Activated CD4-positive, alpha-beta T cell treated with anti-CD3 and anti-CD28 coated beads, Interleukin-2, amount 50 U/mL, for 48 hours (primary cell): ENCODE measurements at regions not wholly inside any gene's neighbourhood (a gene's known extent, or its start where the extent isn't known, plus 50 kb on each side); places are given as distances from the start of the nearest gene placed in this dataset.

ENCODE experiments used
- DNase-seq, 2 experiments: peaks; one replicate each; pipeline ENCODE4 v3.0.0-alpha.2; 2020

DNA sequence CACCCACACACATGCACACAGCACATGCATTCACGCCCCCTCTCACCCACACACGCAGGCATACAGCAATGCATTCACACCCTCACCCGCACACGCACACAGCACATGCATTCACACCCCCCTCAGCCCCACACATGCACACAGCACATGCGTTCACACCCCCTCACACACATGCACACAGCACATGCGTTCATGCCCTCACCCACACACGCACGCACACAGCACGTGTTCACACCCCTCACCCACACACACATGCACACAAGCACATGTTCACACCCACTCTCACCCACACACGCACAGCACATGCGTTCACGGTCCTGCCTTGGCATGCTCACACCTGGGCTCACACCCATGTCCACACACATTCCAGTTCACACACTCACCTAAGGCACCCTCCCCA lies 64.2 kb downstream of the ENGASE start:
- no peak for DNase-seq

DNA sequence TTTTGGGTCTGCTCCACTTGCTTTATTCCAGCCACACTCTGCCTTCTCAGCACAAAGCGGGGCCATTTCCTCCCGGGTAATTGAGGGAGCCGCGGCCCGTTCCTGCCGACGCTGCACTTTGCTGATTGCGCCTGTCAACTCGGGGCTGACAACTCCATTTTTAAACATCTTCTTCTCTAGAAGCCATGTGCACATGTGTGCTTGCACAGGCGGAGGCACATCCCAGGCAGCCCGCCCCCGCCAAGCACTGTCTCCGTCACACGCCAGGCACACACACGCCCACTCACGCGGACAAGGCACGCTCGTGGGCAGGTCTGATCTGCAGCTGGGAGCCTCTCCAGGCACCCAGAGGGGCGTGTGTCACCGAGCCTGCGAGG lies 63.2 kb downstream of the ENGASE start:
- no peak for DNase-seq

DNA sequence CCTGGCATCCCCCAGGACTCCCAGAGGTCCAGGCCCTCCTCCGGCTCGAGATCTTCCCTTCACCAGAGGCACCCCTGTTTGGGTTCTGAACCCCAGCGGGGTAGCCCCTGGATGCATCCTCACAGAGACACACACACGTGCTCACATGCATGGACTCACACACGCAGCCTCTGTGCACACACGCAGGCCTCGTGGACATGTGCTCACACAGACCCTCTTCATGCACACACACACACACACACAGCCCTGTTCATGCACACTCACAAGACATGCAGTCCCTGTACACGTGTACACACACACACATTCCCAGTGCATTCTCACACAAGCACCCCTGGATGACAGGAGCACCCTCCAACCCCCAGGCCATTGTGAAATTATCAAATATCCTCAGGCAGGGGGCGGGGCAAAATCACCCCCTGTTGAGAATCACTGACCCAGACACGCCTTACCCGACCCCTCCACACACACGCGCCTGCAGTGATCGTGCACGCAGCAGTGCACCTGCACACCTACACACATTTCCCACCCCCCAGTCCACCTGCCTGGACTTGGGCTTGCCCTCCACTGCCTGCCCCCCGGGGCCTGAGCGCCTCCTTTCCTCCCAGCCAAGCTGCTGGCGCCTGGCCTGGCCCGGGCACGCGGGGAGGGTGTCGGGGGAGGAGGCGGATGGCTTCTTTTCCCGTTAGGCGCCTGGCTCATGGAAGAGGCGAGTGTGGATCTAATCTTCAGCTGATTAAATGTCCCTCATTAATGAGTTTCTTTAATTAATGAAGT lies 62.6 kb downstream of the ENGASE start:
- DNase-seq: no peak

DNA sequence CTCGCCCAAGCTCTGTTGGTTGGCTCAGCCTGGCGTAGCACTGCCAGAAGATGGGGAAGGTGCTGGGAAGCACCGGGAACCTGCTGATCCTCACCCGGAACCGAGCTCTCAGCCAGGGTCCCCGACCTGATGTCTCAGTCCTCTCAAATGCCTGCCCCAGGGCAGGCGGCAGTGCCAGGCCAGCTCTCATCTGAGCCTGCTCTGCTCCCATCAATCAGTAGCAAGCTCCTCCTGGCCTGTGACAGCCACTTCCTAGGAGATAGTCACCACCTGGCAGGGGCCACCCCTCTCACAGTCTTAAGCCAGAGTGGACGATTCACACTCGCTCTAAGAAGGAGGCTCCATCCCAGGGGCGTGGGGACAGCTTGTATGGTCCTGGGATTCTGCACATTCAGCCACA lies 62.0 kb downstream of the ENGASE start:
- DNase-seq: no peak
